Upper lobe of right lung (tissue), 1 donor: ENCODE measurements at regions not wholly inside any gene's neighbourhood (a gene's known extent, or its start where the extent isn't known, plus 50 kb on each side); places are given as distances from the start of the nearest gene placed in this dataset.
A peak's percentile ranks its signal among the peaks of the same experiment; 100 is the strongest.

Experiments
- ATAC-seq: fragments of 200-7000 bp; cut with Tn5 transposase; one replicate; pipeline ENCODE4 v1.9.1; 2020; ENCODE audit warnings: mild to moderate bottlenecking, moderate library complexity
- DNase-seq: peaks from one replicate; pipeline ENCODE4 v3.0.0-alpha.2; 2020
- H3K27ac ChIP-seq: fragments of 200-600 bp; one replicate; pipeline ENCODE4 v1.8.0; 2022
- H3K27me3 ChIP-seq: fragments of 200-600 bp; one replicate; pipeline ENCODE4 v1.8.0; 2022; ENCODE audit warnings: mild to moderate bottlenecking
- H3K36me3 ChIP-seq: fragments of 200-600 bp; one replicate; pipeline ENCODE4 v1.8.0; 2022
- H3K4me1 ChIP-seq: fragments of 200-600 bp; one replicate; pipeline ENCODE4 v1.8.0; 2022
- H3K4me3 ChIP-seq: fragments of 200-600 bp; one replicate; pipeline ENCODE4 v1.8.0; 2022; ENCODE audit warnings: mild to moderate bottlenecking
- H3K9me3 ChIP-seq: fragments of 200-600 bp; one replicate; pipeline ENCODE4 v1.8.0; 2022
- CTCF ChIP-seq: fragments of 200-600 bp; IDR thresholded peaks from one replicate; pipeline ENCODE4 v1.8.0; 2022; ENCODE audit warnings: antibody characterized with exemption
- intact Hi-C: fragments of 100-400 bp; cut with DNase I; formaldehyde crosslinking; loops from one replicate; pipeline ENCODE4 v1.11.0; 2022
- donor health status: DM: no; HTN: yes; CAD: no; lungs with severe emphysema.

DNA sequence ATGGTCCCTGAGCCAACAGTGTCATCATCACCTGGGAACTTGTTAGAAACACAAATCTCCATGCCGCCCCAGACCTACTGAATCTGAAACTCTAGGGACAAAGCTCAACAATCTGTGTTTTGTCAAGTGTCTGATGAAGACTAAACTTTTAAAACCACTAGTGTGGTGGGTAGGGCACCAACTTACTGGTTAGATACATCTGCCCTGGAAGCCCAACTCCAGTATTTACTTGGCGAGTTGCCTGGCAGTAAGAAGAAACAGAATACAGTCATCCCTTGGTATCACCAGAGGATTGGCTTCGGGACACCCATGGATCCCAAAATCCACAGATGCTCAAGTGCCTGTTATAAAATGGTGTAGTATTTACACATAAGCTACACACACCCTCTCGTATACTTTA, 367.9 kb upstream of the DUSP10 start:
- intact Hi-C loops, result no loop called here
- TF ChIP-seq CTCF, result no peak
- Histone ChIP-seq H3K27ac (no peak overlapping the region), H3K27me3 (no peaks in the 10 kb centered on the region), H3K36me3 (no peaks in the 10 kb centered on the region), H3K9me3 (no peaks in the 10 kb centered on the region), H3K4me1 (no peaks in the 10 kb centered on the region), H3K4me3 (no peak overlapping the region)
- DNase-seq (no peak), ATAC-seq (no peak)

- H3K36me3 ChIP-seq, result no peaks in the 10 kb centered on the region
- H3K27me3 ChIP-seq, result no peaks in the 10 kb centered on the region
- no peak overlapping the region for H3K27ac ChIP-seq
- DNase-seq, result no peak
- peak; percentile 31 for ATAC-seq
- H3K4me3 ChIP-seq, result no peak overlapping the region
- no peaks in the 10 kb centered on the region for H3K9me3 ChIP-seq
- H3K4me1 ChIP-seq, result no peaks in the 10 kb centered on the region
- no peak for TF ChIP-seq CTCF
- intact Hi-C loops, result no loop called here
Observed at GRCh38 chr1:222107975-222108374, 366.1 kb upstream of the DUSP10 start.

- ATAC-seq (peak; percentile 9), DNase-seq (no peak)
- H3K4me1 ChIP-seq, result no peaks in the 10 kb centered on the region
- no peak overlapping the region for H3K4me3 ChIP-seq
- H3K36me3 ChIP-seq, result no peaks in the 10 kb centered on the region
- H3K27ac ChIP-seq, result no peak overlapping the region
- TF ChIP-seq CTCF, result no peak
- no peaks in the 10 kb centered on the region for H3K27me3 ChIP-seq
- no peaks in the 10 kb centered on the region for H3K9me3 ChIP-seq
- intact Hi-C loops, result no loop called here
Observed at GRCh38 chr1:222107267-222107666, 365.4 kb upstream of the DUSP10 start.

DNA sequence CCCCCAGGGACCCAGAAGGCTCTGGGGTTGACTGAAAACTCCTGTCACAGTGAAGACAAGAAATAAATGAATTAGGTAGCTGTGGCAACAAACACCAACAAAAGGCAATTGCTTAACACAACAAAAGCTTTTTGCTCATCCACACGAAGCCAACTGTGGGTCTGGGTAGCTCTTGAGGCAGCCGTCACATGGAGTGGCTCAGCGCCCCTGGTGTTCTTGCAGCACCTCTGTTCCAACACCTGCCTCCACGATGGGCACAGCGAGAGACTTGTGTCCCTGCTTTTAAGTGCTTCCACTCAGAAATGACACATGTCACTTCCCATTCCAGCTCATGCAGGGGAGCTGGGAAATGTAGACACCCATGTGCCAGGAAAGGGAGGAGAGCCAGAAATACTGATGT, 364.5 kb upstream of the DUSP10 start:
- intact Hi-C loops, result no loop called here
- H3K4me3 ChIP-seq, result no peak overlapping the region
- H3K27me3 ChIP-seq, result no peaks in the 10 kb centered on the region
- ATAC-seq (no peak), DNase-seq (no peak)
- no peaks in the 10 kb centered on the region for H3K4me1 ChIP-seq
- TF ChIP-seq CTCF, result no peak
- no peak overlapping the region for H3K27ac ChIP-seq
- no peaks in the 10 kb centered on the region for H3K36me3 ChIP-seq
- H3K9me3 ChIP-seq, result no peaks in the 10 kb centered on the region

DNA sequence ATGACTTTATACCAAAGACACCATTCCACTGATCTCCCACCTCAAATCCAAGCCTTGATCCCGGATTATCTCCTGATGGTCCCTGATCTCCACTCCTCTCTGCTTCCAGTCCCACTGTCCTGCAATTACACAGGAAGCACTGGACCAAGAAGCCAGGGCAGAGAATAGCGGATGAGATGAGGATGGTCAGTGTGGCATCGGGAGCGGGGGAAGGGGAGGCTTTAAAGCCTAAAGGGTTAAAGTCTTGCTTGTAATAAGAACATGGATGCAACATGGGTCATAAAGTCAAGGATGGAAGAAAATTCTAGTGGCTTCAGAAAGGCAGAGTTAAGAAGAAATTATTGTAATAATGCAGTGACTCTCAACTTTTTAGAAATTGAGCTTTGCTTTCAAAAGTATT, 364.0 kb upstream of the DUSP10 start:
- no peaks in the 10 kb centered on the region for H3K9me3 ChIP-seq
- intact Hi-C loops, result no loop called here
- DNase-seq (no peak), ATAC-seq (no peak)
- H3K27me3 ChIP-seq, result no peaks in the 10 kb centered on the region
- H3K27ac ChIP-seq, result no peak overlapping the region
- no peak for TF ChIP-seq CTCF
- H3K36me3 ChIP-seq, result no peaks in the 10 kb centered on the region
- no peak overlapping the region for H3K4me3 ChIP-seq
- no peaks in the 10 kb centered on the region for H3K4me1 ChIP-seq

- TF ChIP-seq CTCF, result no peak
- H3K4me3 ChIP-seq, result no peak overlapping the region
- no peaks in the 10 kb centered on the region for H3K27me3 ChIP-seq
- H3K4me1 ChIP-seq, result no peaks in the 10 kb centered on the region
- ATAC-seq (no peak), DNase-seq (no peak)
- H3K36me3 ChIP-seq, result no peaks in the 10 kb centered on the region
- H3K27ac ChIP-seq, result no peak overlapping the region
- intact Hi-C loops, result no loop called here
- H3K9me3 ChIP-seq, result no peaks in the 10 kb centered on the region
Observed at GRCh38 chr1:222105393-222105737, 363.5 kb upstream of the DUSP10 start.
